ENCODE measurements at regions not wholly inside any gene's neighbourhood (a gene's known extent, or its start where the extent isn't known, plus 50 kb on each side); places are given as distances from the start of the nearest gene placed in this dataset.

GRCh38 chr2:6704077-6704476, 161.6 kb downstream of the CMPK2 start:
- TF ChIP-seq SMC3 (IDR thresholded peaks at IDR 0.05; ENCODE audit: low read length) = no peak
- no peak for TF ChIP-seq CTCF (CRISPR knock-in tag; IDR thresholded peaks at IDR 0.05)
- TF ChIP-seq KDM1A (CRISPR knock-in tag; IDR thresholded peaks at IDR 0.05) = no peak
- TF ChIP-seq CBX2 (IDR thresholded peaks at IDR 0.05; ENCODE audit: low read depth, low read length) = no peak
- no peak for TF ChIP-seq CBX2 (CRISPR knock-in tag; IDR thresholded peaks at IDR 0.05; ENCODE audit: low read depth)
- TF ChIP-seq PTBP1 (IDR thresholded peaks at IDR 0.05; ENCODE audit: low read depth, low read length, poor library complexity, severe bottlenecking) = no peak
- TF ChIP-seq ZNF3 (CRISPR knock-in tag; IDR thresholded peaks at IDR 0.05) = no peak
- TF ChIP-seq SNAI1 (CRISPR knock-in tag; IDR thresholded peaks at IDR 0.05; ENCODE audit: borderline replicate concordance) = no peak
- TF ChIP-seq ZNF484 (CRISPR knock-in tag; IDR thresholded peaks at IDR 0.05; ENCODE audit: borderline replicate concordance, low read depth) = no peak
- TF ChIP-seq HNRNPUL1 (IDR thresholded peaks at IDR 0.05; ENCODE audit: low read depth, low read length) = no peak
- TF ChIP-seq ZNF24 (IDR thresholded peaks at IDR 0.05) = no peak
- TF ChIP-seq ZKSCAN1 (IDR thresholded peaks at IDR 0.05; ENCODE audit: low read length) = no peak
- TF ChIP-seq SRF (IDR thresholded peaks at IDR 0.05; ENCODE audit: low read depth, low read length) = no peak

Data from HepG2 (cell line).